Erythroblast (primary cell): ENCODE measurements at regions not wholly inside any gene's neighbourhood (a gene's known extent, or its start where the extent isn't known, plus 50 kb on each side); places are given as distances from the start of the nearest gene placed in this dataset.

ENCODE experiments used
- GATA1 ChIP-seq: IDR thresholded peaks from 2 replicates; pipeline ENCODE4 v1.6.1; 2011; ENCODE audit warnings: low read depth, mild to moderate bottlenecking, control low read depth, low read length, moderate library complexity
- POLR2A ChIP-seq: IDR thresholded peaks from 2 replicates; pipeline ENCODE4 v1.6.1; 2011; ENCODE audit warnings: mild to moderate bottlenecking, low read length

GRCh38 chr6:54029187-54029586, 82.1 kb upstream of the MLIP start:
- TF ChIP-seq POLR2A (no peak), GATA1 (no peak)
